OCI-LY1 (cell line): ENCODE measurements at regions not wholly inside any gene's neighbourhood (a gene's known extent, or its start where the extent isn't known, plus 50 kb on each side); places are given as distances from the start of the nearest gene placed in this dataset.

Experiments
- H2AFZ ChIP-seq: fragments of 200-600 bp; sonication (generic), shearing (Covaris generic); 2 replicates; pipeline ENCODE4 v1.6.0; 2014; ENCODE audit warnings: antibody characterized with exemption, mild to moderate bottlenecking, low read length
- H3F3A ChIP-seq: fragments of 200-600 bp; sonication (generic), shearing (Covaris generic); 2 replicates; pipeline ENCODE4 v1.6.0; 2014; ENCODE audit warnings: mild to moderate bottlenecking, antibody characterized with exemption, low read length, moderate library complexity; ENCODE audit not compliant: insufficient read depth
- H3K27ac ChIP-seq: fragments of 200-600 bp; sonication (generic); 2 replicates; pipeline ENCODE4 v1.5.1; 2014; ENCODE audit warnings: low read length, mixed run types, mild to moderate bottlenecking, low read depth; ENCODE audit not compliant: poor library complexity, severe bottlenecking
- H3K27me3 ChIP-seq: fragments of 200-600 bp; sonication (generic); 2 replicates; pipeline ENCODE4 v1.6.0; 2014; ENCODE audit warnings: antibody characterized with exemption, mild to moderate bottlenecking, low read length, moderate library complexity; ENCODE audit not compliant: insufficient read depth
- H3K36me3 ChIP-seq: fragments of 200-600 bp; sonication (generic); 2 replicates; pipeline ENCODE4 v1.6.1; 2014; ENCODE audit warnings: mild to moderate bottlenecking, antibody characterized with exemption, low read length, moderate library complexity, mixed read lengths; ENCODE audit not compliant: insufficient read depth
- H3K4me1 ChIP-seq: fragments of 200-600 bp; sonication (generic); 2 replicates; pipeline ENCODE4 v1.5.1; 2014; ENCODE audit warnings: mild to moderate bottlenecking, low read length, moderate library complexity; ENCODE audit not compliant: insufficient read depth, severe bottlenecking
- H3K4me2 ChIP-seq: fragments of 200-600 bp; sonication (generic), shearing (Covaris generic); 2 replicates; pipeline ENCODE4 v1.6.1; 2014; ENCODE audit warnings: low read length
- H3K4me3 ChIP-seq: fragments of 200-600 bp; sonication (generic); 2 replicates; pipeline ENCODE4 v1.5.1; 2014; ENCODE audit warnings: low read length, low read depth, mild to moderate bottlenecking, mixed read lengths; ENCODE audit not compliant: poor library complexity, severe bottlenecking
- H3K79me2 ChIP-seq: fragments of 200-600 bp; shearing (Covaris generic); 2 replicates; pipeline ENCODE4 v1.6.1; 2016; ENCODE audit warnings: mixed run types, low read length, mixed read lengths; ENCODE audit not compliant: insufficient read depth
- H3K9ac ChIP-seq: fragments of 200-600 bp; sonication (generic), shearing (Covaris generic); 2 replicates; pipeline ENCODE4 v1.6.1; 2014; ENCODE audit warnings: mild to moderate bottlenecking, low read length, mixed read lengths
- H3K9me2 ChIP-seq: fragments of 200-600 bp; sonication (generic), shearing (Covaris generic); 2 replicates; pipeline ENCODE4 v1.6.1; 2014; ENCODE audit warnings: low read depth, mild to moderate bottlenecking, low read length, mixed read lengths
- H3K9me3 ChIP-seq: fragments of 200-600 bp; shearing (Covaris generic); 2 replicates; pipeline ENCODE4 v1.6.1; 2014; ENCODE audit warnings: low read length, mixed read lengths
- H4K20me1 ChIP-seq: fragments of 200-600 bp; sonication (generic), shearing (Covaris generic); 2 replicates; pipeline ENCODE4 v1.6.0; 2016; ENCODE audit warnings: mild to moderate bottlenecking, low read length; ENCODE audit not compliant: insufficient read depth
- CTCF ChIP-seq: fragments of 200-600 bp; sonication (generic), shearing (Covaris generic); IDR thresholded peaks from 2 replicates; pipeline ENCODE4 v1.5.1; 2017; ENCODE audit warnings: mild to moderate bottlenecking, antibody characterized with exemption, low read length, moderate library complexity, mixed read lengths
- EZH2 ChIP-seq: fragments of 200-600 bp; sonication (generic), shearing (Covaris generic); IDR thresholded peaks from 2 replicates; pipeline ENCODE4 v1.8.0; 2017; ENCODE audit warnings: borderline replicate concordance, mixed run types, mild to moderate bottlenecking, antibody characterized with exemption, low read length, moderate library complexity, mixed read lengths

GRCh38 chr5:99949361-99949760, 585.8 kb upstream of the FAM174A start:
- H3K4me3 ChIP-seq = no peak overlapping the region
- no peaks in the 10 kb centered on the region for H3K9me2 ChIP-seq
- H3F3A ChIP-seq = no peaks in the 10 kb centered on the region
- no peaks in the 10 kb centered on the region for H3K27me3 ChIP-seq
- TF ChIP-seq CTCF (no peak), EZH2 (no peak)
- no peaks in the 10 kb centered on the region for H3K4me1 ChIP-seq
- H2AFZ ChIP-seq = no peak overlapping the region
- no peaks in the 10 kb centered on the region for H3K36me3 ChIP-seq
- no peak overlapping the region for H3K27ac ChIP-seq
- H3K9ac ChIP-seq = no peak overlapping the region
- H3K9me3 ChIP-seq = no peaks in the 10 kb centered on the region
- no peaks in the 10 kb centered on the region for H3K79me2 ChIP-seq
- no peaks in the 10 kb centered on the region for H4K20me1 ChIP-seq
- H3K4me2 ChIP-seq = no peak overlapping the region

- no peak overlapping the region for H3K27ac ChIP-seq
- no peaks in the 10 kb centered on the region for H3F3A ChIP-seq
- no peaks in the 10 kb centered on the region for H3K4me1 ChIP-seq
- H3K4me3 ChIP-seq = no peak overlapping the region
- no peaks in the 10 kb centered on the region for H3K9me3 ChIP-seq
- H4K20me1 ChIP-seq = no peaks in the 10 kb centered on the region
- no peaks in the 10 kb centered on the region for H3K36me3 ChIP-seq
- H3K9me2 ChIP-seq = no peaks in the 10 kb centered on the region
- H3K79me2 ChIP-seq = no peaks in the 10 kb centered on the region
- TF ChIP-seq CTCF (no peak), EZH2 (no peak)
- no peak overlapping the region for H2AFZ ChIP-seq
- no peaks in the 10 kb centered on the region for H3K27me3 ChIP-seq
- no peak overlapping the region for H3K9ac ChIP-seq
- H3K4me2 ChIP-seq = no peak overlapping the region
Measured at GRCh38 chr5:99948850-99949249, 586.3 kb upstream of the FAM174A start.

GRCh38 chr5:99945478-99946442, 589.4 kb upstream of the FAM174A start:
- Histone ChIP-seq H4K20me1 (no peaks in the 10 kb centered on the region), H3K79me2 (no peaks in the 10 kb centered on the region), H3K27me3 (no peaks in the 10 kb centered on the region), H3K9me3 (no peaks in the 10 kb centered on the region), H3K9ac (no peak overlapping the region), H3F3A (no peaks in the 10 kb centered on the region), H3K4me1 (no peaks in the 10 kb centered on the region), H2AFZ (no peak overlapping the region), H3K36me3 (no peaks in the 10 kb centered on the region), H3K9me2 (no peaks in the 10 kb centered on the region), H3K27ac (no peak overlapping the region), H3K4me3 (no peak overlapping the region), H3K4me2 (no peak overlapping the region)
- TF ChIP-seq CTCF = no peak
- no peak for TF ChIP-seq EZH2
